Loucy (cell line): ENCODE measurements at regions not wholly inside any gene's neighbourhood (a gene's known extent, or its start where the extent isn't known, plus 50 kb on each side); places are given as distances from the start of the nearest gene placed in this dataset.

Experiments
- EZH2phosphoT487 ChIP-seq: fragments of 200-600 bp; IDR thresholded peaks from 2 replicates; pipeline ENCODE4 v1.6.1; 2018; ENCODE audit warnings: antibody characterized with exemption, mild to moderate bottlenecking, moderate library complexity, borderline replicate concordance
- TF ChIP-seq, protein P1 (sequence below): fragments of 200-600 bp; sonication (generic); conservative IDR thresholded peaks from 2 replicates; pipeline ENCODE4 v1.5.1; 2014; ENCODE audit warnings: mild to moderate bottlenecking, antibody characterized with exemption, low read length

DNA sequence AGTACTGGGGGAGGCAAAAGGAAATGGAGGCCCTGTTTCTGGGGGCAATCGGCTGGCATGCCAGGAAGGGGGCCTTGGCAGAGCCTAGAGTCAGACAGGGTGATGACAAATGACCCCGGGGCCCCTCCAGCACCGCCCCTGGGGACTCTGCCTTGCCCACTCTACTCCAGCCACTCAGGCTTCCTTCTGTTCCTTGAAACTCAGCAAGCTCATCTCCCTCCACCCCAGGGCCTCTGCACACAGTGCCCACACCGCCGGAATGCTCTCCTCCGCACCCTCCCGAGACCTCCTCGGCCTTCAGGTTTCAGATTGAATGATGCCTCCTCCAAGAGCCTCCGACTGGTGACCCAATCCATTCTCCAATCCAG, 122.5 kb upstream of the ZBTB40 start:
- TF ChIP-seq, protein P1, sequence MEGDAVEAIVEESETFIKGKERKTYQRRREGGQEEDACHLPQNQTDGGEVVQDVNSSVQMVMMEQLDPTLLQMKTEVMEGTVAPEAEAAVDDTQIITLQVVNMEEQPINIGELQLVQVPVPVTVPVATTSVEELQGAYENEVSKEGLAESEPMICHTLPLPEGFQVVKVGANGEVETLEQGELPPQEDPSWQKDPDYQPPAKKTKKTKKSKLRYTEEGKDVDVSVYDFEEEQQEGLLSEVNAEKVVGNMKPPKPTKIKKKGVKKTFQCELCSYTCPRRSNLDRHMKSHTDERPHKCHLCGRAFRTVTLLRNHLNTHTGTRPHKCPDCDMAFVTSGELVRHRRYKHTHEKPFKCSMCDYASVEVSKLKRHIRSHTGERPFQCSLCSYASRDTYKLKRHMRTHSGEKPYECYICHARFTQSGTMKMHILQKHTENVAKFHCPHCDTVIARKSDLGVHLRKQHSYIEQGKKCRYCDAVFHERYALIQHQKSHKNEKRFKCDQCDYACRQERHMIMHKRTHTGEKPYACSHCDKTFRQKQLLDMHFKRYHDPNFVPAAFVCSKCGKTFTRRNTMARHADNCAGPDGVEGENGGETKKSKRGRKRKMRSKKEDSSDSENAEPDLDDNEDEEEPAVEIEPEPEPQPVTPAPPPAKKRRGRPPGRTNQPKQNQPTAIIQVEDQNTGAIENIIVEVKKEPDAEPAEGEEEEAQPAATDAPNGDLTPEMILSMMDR = no peak
- TF ChIP-seq EZH2phosphoT487 = no peak
